ENCODE measurements at regions not wholly inside any gene's neighbourhood (a gene's known extent, or its start where the extent isn't known, plus 50 kb on each side); places are given as distances from the start of the nearest gene placed in this dataset.

DNA sequence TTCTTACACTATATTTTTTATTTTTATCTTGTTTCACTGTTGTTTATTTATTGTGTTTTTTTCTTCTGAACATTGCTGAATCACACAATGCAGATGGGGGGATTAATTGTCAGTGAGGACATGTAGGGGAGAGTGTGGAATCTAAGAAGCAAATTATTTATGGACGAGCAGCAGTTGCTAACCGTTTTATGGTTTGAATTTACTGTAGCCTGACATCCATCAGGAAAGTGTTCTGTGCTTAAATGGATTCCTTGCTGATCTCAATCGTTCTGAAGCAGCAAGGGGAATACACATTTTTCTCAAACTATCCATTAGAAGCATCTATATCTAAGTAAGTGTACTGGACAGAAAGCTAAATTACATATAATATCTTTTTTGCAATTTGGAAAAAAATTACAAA, 119.5 kb downstream of the CD8B2 start:
- H3K4me1 Mint-ChIP-seq, result no peaks in the 10 kb centered on the region
- no peak overlapping the region for H3K27ac Mint-ChIP-seq
- ATAC-seq (ENCODE audit: low read depth), result no peak
- DNase-seq, result no peak
- peaks cover 8% of the 10 kb centered on the region for H3K9me3 Mint-ChIP-seq
- H3K27me3 Mint-ChIP-seq, result peaks cover 7% of the 10 kb centered on the region
- POLR2A ChIA-PET, result no interaction called here
- H3K4me3 Mint-ChIP-seq, result no peak overlapping the region
- no peaks in the 10 kb centered on the region for H3K36me3 Mint-ChIP-seq

GRCh38 chr2:106607371-106607770, 120.2 kb downstream of the CD8B2 start:
- POLR2A ChIA-PET, result no interaction called here
- no peaks in the 10 kb centered on the region for H3K36me3 Mint-ChIP-seq
- peaks cover 7% of the 10 kb centered on the region for H3K27me3 Mint-ChIP-seq
- ATAC-seq (ENCODE audit: low read depth), result no peak
- no peak for DNase-seq
- no peak overlapping the region for H3K27ac Mint-ChIP-seq
- no peak overlapping the region for H3K4me3 Mint-ChIP-seq
- H3K4me1 Mint-ChIP-seq, result no peaks in the 10 kb centered on the region
- peaks cover 8% of the 10 kb centered on the region for H3K9me3 Mint-ChIP-seq

DNA sequence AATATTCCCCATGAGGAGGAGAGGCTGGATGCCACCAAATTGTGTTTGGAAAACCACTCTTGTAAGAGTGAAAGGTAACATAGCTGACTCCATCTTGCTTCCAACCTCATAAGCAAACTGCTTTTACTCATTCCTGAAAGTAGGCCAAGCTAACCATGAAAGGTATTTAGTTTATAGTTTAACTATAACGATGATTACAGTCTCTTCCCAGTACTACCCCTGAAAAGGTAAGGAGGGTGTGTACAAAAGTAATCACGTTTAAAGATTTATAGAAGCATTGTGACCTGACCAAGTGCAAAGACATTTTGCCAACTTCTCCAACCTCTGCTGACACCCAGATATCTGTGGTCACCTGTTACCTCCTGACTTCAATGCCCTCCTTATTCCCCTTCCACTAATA, 122.6 kb downstream of the CD8B2 start:
- no peak for DNase-seq
- Mint-ChIP-seq H3K9me3 (peaks cover 5% of the 10 kb centered on the region), H3K36me3 (no peaks in the 10 kb centered on the region), H3K27ac (no peak overlapping the region), H3K4me3 (no peak overlapping the region), H3K4me1 (no peaks in the 10 kb centered on the region), H3K27me3 (peaks cover 6% of the 10 kb centered on the region)
- no peak for ATAC-seq (ENCODE audit: low read depth)
- POLR2A ChIA-PET, result no interaction called here

- POLR2A ChIA-PET, result no interaction called here
- DNase-seq, result no peak
- Mint-ChIP-seq H3K4me1 (no peaks in the 10 kb centered on the region), H3K36me3 (no peaks in the 10 kb centered on the region), H3K27ac (no peak overlapping the region), H3K4me3 (no peak overlapping the region), H3K9me3 (peaks cover 1% of the 10 kb centered on the region), H3K27me3 (peaks cover 7% of the 10 kb centered on the region)
- ATAC-seq (ENCODE audit: low read depth), result no peak
Observed at GRCh38 chr2:106614511-106615291, 127.5 kb downstream of the CD8B2 start.

- H3K27ac Mint-ChIP-seq, result no peak overlapping the region
- H3K9me3 Mint-ChIP-seq, result no peaks in the 10 kb centered on the region
Observed at GRCh38 chr2:106618614-106619013, 131.4 kb downstream of the CD8B2 start.

DNA sequence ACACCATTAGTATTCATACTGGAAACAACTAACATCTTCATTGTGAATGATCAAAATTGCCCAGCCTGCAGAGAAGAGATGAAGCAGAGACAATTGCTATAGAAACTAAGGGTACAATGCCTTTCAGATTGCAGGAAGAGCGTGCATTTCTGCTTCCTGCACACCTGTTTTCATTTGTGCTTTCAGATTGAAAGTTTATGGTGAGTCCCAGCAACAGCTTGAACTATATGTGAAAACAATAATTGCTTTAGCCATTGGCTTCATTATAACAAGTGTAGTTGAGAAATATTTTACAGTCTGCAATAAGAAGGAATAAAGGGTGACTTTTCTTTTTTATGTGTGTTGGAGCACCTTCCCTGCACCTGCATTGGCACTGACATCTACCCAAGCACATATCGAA, 136.3 kb downstream of the CD8B2 start:
- ATAC-seq (ENCODE audit: low read depth) (no peak), DNase-seq (no peak)
- no peak overlapping the region for H3K4me3 Mint-ChIP-seq
- no peaks in the 10 kb centered on the region for H3K4me1 Mint-ChIP-seq
- H3K27ac Mint-ChIP-seq, result no peak overlapping the region
- peaks cover 2% of the 10 kb centered on the region for H3K9me3 Mint-ChIP-seq
- POLR2A ChIA-PET, result interaction anchor here (0.7 kb wide), 1 partner anchor 1163 kb away, joined by 3 read pairs; no protein-coding TSS in a partner anchor
- H3K36me3 Mint-ChIP-seq, result no peaks in the 10 kb centered on the region
- H3K27me3 Mint-ChIP-seq, result peaks cover 14% of the 10 kb centered on the region

More at GRCh38 chr2:106618614-106619013, 131.4 kb downstream of the CD8B2 start:
- Mint-ChIP-seq H3K27me3 (peaks cover 5% of the 10 kb centered on the region), H3K4me1 (no peaks in the 10 kb centered on the region), H3K36me3 (no peaks in the 10 kb centered on the region), H3K4me3 (no peak overlapping the region)
- ATAC-seq (ENCODE audit: low read depth) (no peak), DNase-seq (no peak)
- POLR2A ChIA-PET, result no interaction called here

- POLR2A ChIA-PET, result no interaction called here
- H3K4me3 Mint-ChIP-seq, result no peak overlapping the region
- no peaks in the 10 kb centered on the region for H3K36me3 Mint-ChIP-seq
- no peak overlapping the region for H3K27ac Mint-ChIP-seq
- ATAC-seq (ENCODE audit: low read depth) (no peak), DNase-seq (no peak)
- H3K4me1 Mint-ChIP-seq, result no peaks in the 10 kb centered on the region
- peaks cover 11% of the 10 kb centered on the region for H3K27me3 Mint-ChIP-seq
- peaks cover 3% of the 10 kb centered on the region for H3K9me3 Mint-ChIP-seq
Observed at GRCh38 chr2:106624787-106625380, 137.7 kb downstream of the CD8B2 start.

DNA sequence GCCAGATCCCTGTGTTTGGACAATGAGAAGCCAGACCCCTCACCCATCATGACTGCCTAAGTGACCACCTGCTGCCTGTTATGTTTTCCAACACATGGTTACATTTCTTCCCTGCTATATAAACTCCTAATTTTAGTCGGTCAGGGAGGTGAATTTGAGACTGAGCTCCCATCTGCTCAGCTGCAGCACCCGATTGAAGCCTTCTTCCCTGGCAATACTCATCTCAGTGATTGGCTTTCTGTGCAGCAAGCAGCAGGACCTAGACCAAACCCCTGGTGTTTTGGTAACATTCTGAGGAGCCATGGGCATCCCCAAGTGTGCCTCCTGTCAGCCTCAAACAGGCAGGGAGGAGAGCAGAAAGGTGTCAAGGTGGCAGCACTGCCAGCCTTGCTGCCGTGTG, 141.2 kb downstream of the CD8B2 start:
- Mint-ChIP-seq H3K4me1 (no peaks in the 10 kb centered on the region), H3K27ac (no peak overlapping the region), H3K9me3 (peaks cover 3% of the 10 kb centered on the region), H3K27me3 (peaks cover 11% of the 10 kb centered on the region), H3K4me3 (no peak overlapping the region), H3K36me3 (no peaks in the 10 kb centered on the region)
- no peak for DNase-seq
- no peak for ATAC-seq (ENCODE audit: low read depth)
- POLR2A ChIA-PET, result no interaction called here

DNA sequence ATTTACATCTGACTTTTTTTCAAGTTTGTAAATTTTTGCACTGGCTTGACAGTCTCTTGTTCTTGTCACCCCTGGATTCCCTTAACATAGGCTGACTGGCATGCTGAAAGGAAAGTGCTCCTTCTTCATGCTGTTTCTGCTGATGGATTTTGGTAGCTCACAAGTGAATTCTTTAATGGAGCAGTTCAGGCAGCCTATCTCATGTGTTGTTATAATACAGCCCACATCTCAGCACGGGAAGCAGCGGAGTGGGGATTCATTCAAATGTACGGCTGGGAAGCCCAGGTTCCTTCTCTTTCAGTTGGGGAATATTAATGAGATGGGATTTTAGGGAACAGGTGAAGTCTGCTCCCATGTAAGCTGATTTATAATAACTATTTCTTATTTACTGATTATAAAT, 142.8 kb downstream of the CD8B2 start:
- H3K36me3 Mint-ChIP-seq, result no peaks in the 10 kb centered on the region
- no peak overlapping the region for H3K4me3 Mint-ChIP-seq
- no peak overlapping the region for H3K27ac Mint-ChIP-seq
- H3K4me1 Mint-ChIP-seq, result no peaks in the 10 kb centered on the region
- POLR2A ChIA-PET, result no interaction called here
- H3K9me3 Mint-ChIP-seq, result peaks cover 3% of the 10 kb centered on the region
- H3K27me3 Mint-ChIP-seq, result peaks cover 5% of the 10 kb centered on the region
- DNase-seq, result no peak
- ATAC-seq (ENCODE audit: low read depth), result no peak

DNA sequence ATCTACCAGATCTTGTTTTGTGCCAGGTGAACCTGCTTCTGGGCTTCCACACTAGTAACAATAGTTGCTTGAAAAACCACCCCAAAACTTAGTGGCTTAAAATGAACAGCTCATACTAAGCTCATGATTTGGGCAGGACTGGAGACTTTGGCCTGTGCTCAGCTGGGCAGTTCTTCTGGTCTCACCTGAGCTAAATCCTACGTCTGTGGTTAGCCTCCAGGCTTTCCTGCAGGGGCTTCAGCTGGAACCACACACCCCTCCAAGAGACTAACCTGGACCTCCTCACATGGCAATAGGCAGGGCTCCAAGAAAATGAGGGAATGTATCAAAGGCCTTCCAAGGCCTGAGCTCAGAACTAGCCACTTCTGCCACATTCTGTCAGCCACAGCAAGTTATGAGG, 144.1 kb downstream of the CD8B2 start:
- H3K9me3 Mint-ChIP-seq, result peaks cover 3% of the 10 kb centered on the region
- H3K27me3 Mint-ChIP-seq, result no peaks in the 10 kb centered on the region
- no peak for DNase-seq
- H3K4me1 Mint-ChIP-seq, result no peaks in the 10 kb centered on the region
- POLR2A ChIA-PET, result no interaction called here
- H3K4me3 Mint-ChIP-seq, result no peak overlapping the region
- no peak for ATAC-seq (ENCODE audit: low read depth)
- H3K36me3 Mint-ChIP-seq, result no peaks in the 10 kb centered on the region
- no peak overlapping the region for H3K27ac Mint-ChIP-seq

- H3K9me3 Mint-ChIP-seq, result no peaks in the 10 kb centered on the region
- no peaks in the 10 kb centered on the region for H3K27me3 Mint-ChIP-seq
Observed at GRCh38 chr2:106638043-106638442, 150.9 kb downstream of the CD8B2 start.

GRCh38 chr2:106638580-106638979, 151.4 kb downstream of the CD8B2 start:
- Mint-ChIP-seq H3K4me1 (no peaks in the 10 kb centered on the region), H3K27ac (no peak overlapping the region), H3K9me3 (no peaks in the 10 kb centered on the region), H3K27me3 (no peaks in the 10 kb centered on the region), H3K4me3 (no peak overlapping the region), H3K36me3 (no peaks in the 10 kb centered on the region)
- DNase-seq, result no peak
- POLR2A ChIA-PET, result no interaction called here
- ATAC-seq (ENCODE audit: low read depth), result no peak

More at GRCh38 chr2:106638043-106638442, 150.9 kb downstream of the CD8B2 start:
- no peak overlapping the region for H3K4me3 Mint-ChIP-seq
- no peak overlapping the region for H3K27ac Mint-ChIP-seq
- DNase-seq, result no peak
- H3K36me3 Mint-ChIP-seq, result no peaks in the 10 kb centered on the region
- no peaks in the 10 kb centered on the region for H3K4me1 Mint-ChIP-seq
- no peak for ATAC-seq (ENCODE audit: low read depth)
- POLR2A ChIA-PET, result no interaction called here

- DNase-seq (no peak), ATAC-seq (ENCODE audit: low read depth) (no peak)
- Mint-ChIP-seq H3K27ac (no peak overlapping the region), H3K4me1 (no peaks in the 10 kb centered on the region), H3K27me3 (no peaks in the 10 kb centered on the region), H3K9me3 (no peaks in the 10 kb centered on the region), H3K36me3 (no peaks in the 10 kb centered on the region), H3K4me3 (no peak overlapping the region)
- POLR2A ChIA-PET, result no interaction called here
Observed at GRCh38 chr2:106642679-106643078, 155.5 kb downstream of the CD8B2 start.

GRCh38 chr2:106644623-106645022, 157.5 kb downstream of the CD8B2 start:
- DNase-seq, result no peak
- H3K36me3 Mint-ChIP-seq, result no peaks in the 10 kb centered on the region
- H3K4me3 Mint-ChIP-seq, result no peak overlapping the region
- no peaks in the 10 kb centered on the region for H3K27me3 Mint-ChIP-seq
- POLR2A ChIA-PET, result no interaction called here
- no peaks in the 10 kb centered on the region for H3K9me3 Mint-ChIP-seq
- H3K27ac Mint-ChIP-seq, result no peak overlapping the region
- H3K4me1 Mint-ChIP-seq, result no peaks in the 10 kb centered on the region
- ATAC-seq (ENCODE audit: low read depth), result no peak

All from activated naive CD8-positive, alpha-beta T cell treated with anti-CD3 and anti-CD28 coated beads, Interleukin-2, amount 10 ng/mL, durations not matched to agents 7 days and 5 days (primary cell).